Eye (tissue), 1 donor: ENCODE measurements at regions not wholly inside any gene's neighbourhood (a gene's known extent, or its start where the extent isn't known, plus 50 kb on each side); places are given as distances from the start of the nearest gene placed in this dataset.

ENCODE experiments used
- DNase-seq: peaks from one replicate; pipeline ENCODE4 v3.0.0-alpha.2; 2015

GRCh38 chr13:34343413-34343940 is 525.5 kb downstream of the RFC3 start:
- no peak for DNase-seq

- peak; percentile 29 for DNase-seq
These were observed 526.9 kb downstream of the RFC3 start for GRCh38 chr13:34344816-34345215.

- no peak for DNase-seq
These were observed 527.5 kb downstream of the RFC3 start for GRCh38 chr13:34345258-34345965.

- no peak for DNase-seq
These were observed 528.7 kb downstream of the RFC3 start for GRCh38 chr13:34346626-34347025.

GRCh38 chr13:34347784-34348573 is 530.0 kb downstream of the RFC3 start:
- no peak for DNase-seq

- peak; percentile 19 for DNase-seq
These were observed 531.3 kb downstream of the RFC3 start for GRCh38 chr13:34349091-34349722.

GRCh38 chr13:34350671-34351070 is 532.7 kb downstream of the RFC3 start:
- no peak for DNase-seq

- no peak for DNase-seq
These were observed 533.2 kb downstream of the RFC3 start for GRCh38 chr13:34351134-34351533.

GRCh38 chr13:34352958-34353357 is 535.0 kb downstream of the RFC3 start:
- DNase-seq = no peak

- DNase-seq = no peak
These were observed 538.9 kb downstream of the RFC3 start for GRCh38 chr13:34356686-34357434.

GRCh38 chr13:34357435-34358232 is 539.7 kb downstream of the RFC3 start:
- DNase-seq = no peak

- DNase-seq = no peak
These were observed 541.0 kb downstream of the RFC3 start for GRCh38 chr13:34358811-34359513.

- no peak for DNase-seq
These were observed 542.8 kb downstream of the RFC3 start for GRCh38 chr13:34360702-34361101.

GRCh38 chr13:34361560-34361959 is 543.6 kb downstream of the RFC3 start:
- DNase-seq = peak; percentile 73

GRCh38 chr13:34363266-34363665 is 545.3 kb downstream of the RFC3 start:
- DNase-seq = no peak

- no peak for DNase-seq
These were observed 546.7 kb downstream of the RFC3 start for GRCh38 chr13:34364633-34365032.

- no peak for DNase-seq
These were observed 552.0 kb downstream of the RFC3 start for GRCh38 chr13:34369931-34370330.

- DNase-seq = no peak
These were observed 553.2 kb downstream of the RFC3 start for GRCh38 chr13:34371108-34371507.

- DNase-seq = no peak
These were observed 553.9 kb downstream of the RFC3 start for GRCh38 chr13:34371645-34372395.

- DNase-seq = no peak
These were observed 554.6 kb downstream of the RFC3 start for GRCh38 chr13:34372581-34372980.

GRCh38 chr13:34376483-34376882 is 558.5 kb downstream of the RFC3 start:
- no peak for DNase-seq
